Vagina (tissue), 2 donors: ENCODE measurements at regions not wholly inside any gene's neighbourhood (a gene's known extent, or its start where the extent isn't known, plus 50 kb on each side); places are given as distances from the start of the nearest gene placed in this dataset.

ENCODE experiments used
- DNase-seq, 2 donors: peaks; one replicate each; pipeline ENCODE4 v3.0.0-alpha.2; 2017; ENCODE audit errors: extremely low spot score in 2 of 2
- H3K27ac ChIP-seq: fragments of 200-600 bp; sonication (generic); one replicate; pipeline ENCODE4 v1.5.1; 2019
- H3K27me3 ChIP-seq: fragments of 200-600 bp; sonication (generic); one replicate; pipeline ENCODE4 v1.5.1; 2019
- H3K36me3 ChIP-seq, 2 donors: fragments of 200-600 bp; sonication (generic); one replicate each; pipeline ENCODE4 v1.5.1; 2017 to 2019
- H3K4me1 ChIP-seq: fragments of 200-600 bp; sonication (generic); one replicate; pipeline ENCODE4 v1.5.1; 2019
- H3K4me3 ChIP-seq, 2 donors: fragments of 200-600 bp; sonication (generic); 1 replicate in 1 of 2; 2 replicates in 1 of 2; pipeline ENCODE4 v1.5.1; 2016 to 2019
- H3K9me3 ChIP-seq: fragments of 200-600 bp; sonication (generic); one replicate; pipeline ENCODE4 v1.5.1; 2019
- CTCF ChIP-seq, 3 experiments: fragments of 450-650 bp in 2 of 3; fragments of 200-600 bp in 1 of 3; sonication (generic) in 1 of 3; IDR thresholded peaks; one replicate each; pipeline ENCODE4 v1.5.1; 2017 to 2019; ENCODE audit warnings: antibody characterized with exemption in 3 of 3, mild to moderate bottlenecking in 2 of 3, moderate library complexity in 2 of 3
- POLR2A ChIP-seq, 2 donors: fragments of 450-650 bp; IDR thresholded peaks; one replicate each; pipeline ENCODE4 v1.6.1; 2017; ENCODE audit warnings: antibody characterized with exemption in 2 of 2, mild to moderate bottlenecking in 2 of 2, moderate library complexity in 2 of 2
- POLR2AphosphoS5 ChIP-seq, 2 donors: sonication (generic); formaldehyde crosslinking; IDR thresholded peaks; one replicate each; pipeline ENCODE4 v1.9.0; 2017; ENCODE audit warnings: antibody characterized with exemption in 2 of 2, mild to moderate bottlenecking in 2 of 2, low read depth in 1 of 2; ENCODE audit not compliant: insufficient read depth in 1 of 2
- intact Hi-C: fragments of 100-400 bp; cut with DNase I; formaldehyde crosslinking; loops from one replicate; pipeline ENCODE4 v1.15.1; 2023

DNA sequence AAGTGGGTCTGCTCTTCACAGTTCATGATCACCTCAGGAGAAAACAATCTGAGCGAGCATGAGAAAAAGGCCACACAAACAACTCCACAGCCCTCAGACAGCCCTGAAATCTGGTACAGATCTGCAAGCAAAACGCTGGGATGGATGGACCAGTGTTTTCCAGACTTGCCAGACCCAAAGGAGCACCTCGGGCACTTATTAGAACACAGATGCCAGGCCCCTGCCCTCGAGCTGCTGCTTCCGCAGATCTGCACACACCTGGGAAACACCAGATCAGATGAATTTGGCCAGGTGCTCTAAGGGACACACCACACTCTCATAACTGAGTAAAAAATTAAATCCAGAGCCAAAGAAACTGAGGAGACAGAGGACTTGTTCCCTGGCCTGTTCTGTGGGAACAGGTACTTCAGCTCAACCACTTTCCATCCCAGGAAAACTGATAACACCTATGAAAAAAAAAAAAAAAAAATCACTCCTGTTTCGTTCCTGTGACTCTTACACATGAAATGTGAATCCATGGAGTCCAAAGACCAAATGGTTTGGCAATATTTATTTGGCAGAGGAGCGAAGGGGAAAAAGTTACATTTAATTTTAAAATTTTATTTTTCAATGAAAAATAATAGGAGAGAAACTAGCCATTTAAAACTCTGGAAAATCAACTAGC is 202.9 kb upstream of the ESRRG start:
- no peak for DNase-seq
- no peak overlapping the region for H3K27ac ChIP-seq
- no peak overlapping the region for H3K4me3 ChIP-seq
- no peaks in the 10 kb centered on the region for H3K9me3 ChIP-seq
- no peak for TF ChIP-seq POLR2A (IDR thresholded peaks at IDR 0.05)
- H3K36me3 ChIP-seq, result no peaks in the 10 kb centered on the region
- no peaks in the 10 kb centered on the region for H3K27me3 ChIP-seq
- no peaks in the 10 kb centered on the region for H3K4me1 ChIP-seq
- intact Hi-C loops, result no loop called here

- TF ChIP-seq CTCF (IDR thresholded peaks at IDR 0.05) (no peak), POLR2A (IDR thresholded peaks at IDR 0.05) (no peak)
- Histone ChIP-seq H3K9me3 (no peaks in the 10 kb centered on the region), H3K27me3 (no peaks in the 10 kb centered on the region), H3K36me3 (no peaks in the 10 kb centered on the region), H3K27ac (no peak overlapping the region), H3K4me1 (no peaks in the 10 kb centered on the region), H3K4me3 (no peak overlapping the region)
- intact Hi-C loops, result no loop called here
- DNase-seq, result no peak
Measured at GRCh38 chr1:216924732-216925131, 201.5 kb upstream of the ESRRG start.

- H3K27ac ChIP-seq, result no peak overlapping the region
- H3K4me1 ChIP-seq, result no peaks in the 10 kb centered on the region
Measured at GRCh38 chr1:216923601-216924000, 200.4 kb upstream of the ESRRG start.

GRCh38 chr1:216922406-216922805 is 199.2 kb upstream of the ESRRG start:
- Histone ChIP-seq H3K9me3 (no peaks in the 10 kb centered on the region), H3K27ac (no peak overlapping the region), H3K36me3 (no peaks in the 10 kb centered on the region), H3K4me3 (no peak overlapping the region), H3K27me3 (no peaks in the 10 kb centered on the region), H3K4me1 (no peaks in the 10 kb centered on the region)
- TF ChIP-seq POLR2AphosphoS5 (IDR thresholded peaks at IDR 0.05; ENCODE audit: insufficient read depth in 1 of 2, low read depth in 1 of 2) (no peak), POLR2A (IDR thresholded peaks at IDR 0.05) (no peak), CTCF (IDR thresholded peaks at IDR 0.05) (no peak)
- DNase-seq, result no peak
- intact Hi-C loops, result no loop called here

More at GRCh38 chr1:216923601-216924000, 200.4 kb upstream of the ESRRG start:
- DNase-seq, result no peak
- TF ChIP-seq POLR2AphosphoS5 (IDR thresholded peaks at IDR 0.05; ENCODE audit: insufficient read depth in 1 of 2, low read depth in 1 of 2), result no peak
- no peak for TF ChIP-seq POLR2A (IDR thresholded peaks at IDR 0.05)
- TF ChIP-seq CTCF (IDR thresholded peaks at IDR 0.05), result no peak
- Histone ChIP-seq H3K27me3 (no peaks in the 10 kb centered on the region), H3K9me3 (no peaks in the 10 kb centered on the region), H3K36me3 (no peaks in the 10 kb centered on the region), H3K4me3 (no peak overlapping the region)
- intact Hi-C loops, result no loop called here

DNA sequence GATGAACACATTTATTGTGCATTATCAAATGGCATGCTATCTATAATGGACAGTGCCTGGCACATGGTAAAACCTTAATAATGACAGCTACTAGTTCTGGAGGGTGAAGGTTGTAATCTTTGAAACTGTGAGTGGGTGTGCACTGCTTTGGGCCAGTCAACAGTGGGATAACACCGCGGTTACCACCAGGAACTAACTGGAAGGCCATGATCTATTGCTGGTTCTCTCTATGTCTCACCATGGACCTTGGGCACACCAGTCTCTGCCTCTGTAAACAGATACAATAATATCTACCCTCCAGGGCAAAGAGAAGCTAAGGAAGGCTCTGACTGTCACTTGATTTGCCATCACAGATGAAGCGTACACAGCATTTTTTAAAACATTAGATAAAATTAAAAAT is 198.6 kb upstream of the ESRRG start:
- no peak for TF ChIP-seq POLR2A (IDR thresholded peaks at IDR 0.05)
- no peak for TF ChIP-seq CTCF (IDR thresholded peaks at IDR 0.05)
- TF ChIP-seq POLR2AphosphoS5 (IDR thresholded peaks at IDR 0.05; ENCODE audit: insufficient read depth in 1 of 2, low read depth in 1 of 2), result no peak
- no peak overlapping the region for H3K4me3 ChIP-seq
- no peaks in the 10 kb centered on the region for H3K9me3 ChIP-seq
- no peaks in the 10 kb centered on the region for H3K36me3 ChIP-seq
- no peaks in the 10 kb centered on the region for H3K27me3 ChIP-seq
- no peak for DNase-seq
- H3K4me1 ChIP-seq, result no peaks in the 10 kb centered on the region
- no peak overlapping the region for H3K27ac ChIP-seq
- intact Hi-C loops, result no loop called here
